ENCODE measurements at regions not wholly inside any gene's neighbourhood (a gene's known extent, or its start where the extent isn't known, plus 50 kb on each side); places are given as distances from the start of the nearest gene placed in this dataset.
A peak's percentile ranks its signal among the peaks of the same experiment; 100 is the strongest.

GRCh38 chr12:86663716-86664115, 407.5 kb upstream of the MGAT4C start:
- TF ChIP-seq CTCF (IDR thresholded peaks at IDR 0.05; ENCODE audit: insufficient read depth, low read length, poor library complexity, severe bottlenecking): no peak
- DNase-seq (ENCODE audit: low read depth): no peak
- H3K27me3 ChIP-seq (ENCODE audit: control insufficient read depth, insufficient read depth, low read length): no peaks in the 10 kb centered on the region
- H3K36me3 ChIP-seq (ENCODE audit: control insufficient read depth, insufficient read depth, low read length): no peaks in the 10 kb centered on the region
- no peak overlapping the region for H3K4me3 ChIP-seq (ENCODE audit: low read depth, low read length)

- H3K27me3 ChIP-seq (ENCODE audit: control insufficient read depth, insufficient read depth, low read length): no peaks in the 10 kb centered on the region
- no peak overlapping the region for H3K4me3 ChIP-seq (ENCODE audit: low read depth, low read length)
- H3K36me3 ChIP-seq (ENCODE audit: control insufficient read depth, insufficient read depth, low read length): no peaks in the 10 kb centered on the region
- no peak for TF ChIP-seq CTCF (IDR thresholded peaks at IDR 0.05; ENCODE audit: insufficient read depth, low read length, poor library complexity, severe bottlenecking)
- DNase-seq (ENCODE audit: low read depth): no peak
These were observed 407.0 kb upstream of the MGAT4C start for GRCh38 chr12:86663173-86663572.

GRCh38 chr12:86662464-86662863, 406.3 kb upstream of the MGAT4C start:
- no peaks in the 10 kb centered on the region for H3K36me3 ChIP-seq (ENCODE audit: control insufficient read depth, insufficient read depth, low read length)
- no peak overlapping the region for H3K4me3 ChIP-seq (ENCODE audit: low read depth, low read length)
- no peaks in the 10 kb centered on the region for H3K27me3 ChIP-seq (ENCODE audit: control insufficient read depth, insufficient read depth, low read length)
- no peak for TF ChIP-seq CTCF (IDR thresholded peaks at IDR 0.05; ENCODE audit: insufficient read depth, low read length, poor library complexity, severe bottlenecking)
- no peak for DNase-seq (ENCODE audit: low read depth)

DNA sequence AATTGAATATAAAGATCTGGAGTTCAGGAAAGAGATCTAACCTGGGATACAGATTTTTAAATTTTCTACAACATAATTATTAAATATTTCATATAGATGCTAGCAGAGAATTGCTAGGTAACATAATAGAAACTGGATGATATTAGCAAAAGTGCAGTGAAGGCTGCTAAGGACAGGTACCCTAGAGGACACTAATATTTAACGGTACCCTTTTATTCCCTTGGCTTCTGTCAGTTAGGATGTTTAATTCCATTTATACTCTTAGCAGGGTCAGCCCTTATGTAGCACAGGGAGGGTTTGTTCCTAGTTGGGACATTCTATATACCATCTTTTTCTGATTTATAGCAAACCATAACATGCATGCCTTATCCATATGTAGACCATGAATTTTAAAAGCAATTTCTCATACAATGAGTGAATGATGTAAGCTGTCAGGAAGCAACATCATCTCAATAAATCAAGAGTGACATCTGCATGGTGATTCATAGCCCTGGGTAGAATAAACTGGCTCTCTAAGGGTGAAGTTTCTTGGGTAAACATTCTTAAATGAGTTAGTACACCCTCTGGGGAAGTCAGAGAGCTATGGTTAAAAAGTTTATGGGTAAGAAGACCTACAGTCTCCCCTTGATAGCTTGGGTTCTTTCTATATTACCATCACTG, 404.4 kb upstream of the MGAT4C start:
- Histone ChIP-seq H3K36me3 (ENCODE audit: control insufficient read depth, insufficient read depth, low read length) (no peaks in the 10 kb centered on the region), H3K27me3 (ENCODE audit: control insufficient read depth, insufficient read depth, low read length) (no peaks in the 10 kb centered on the region), H3K4me3 (ENCODE audit: low read depth, low read length) (no peak overlapping the region)
- DNase-seq (ENCODE audit: low read depth): peak; percentile 42
- TF ChIP-seq CTCF (IDR thresholded peaks at IDR 0.05; ENCODE audit: insufficient read depth, low read length, poor library complexity, severe bottlenecking): no peak

DNA sequence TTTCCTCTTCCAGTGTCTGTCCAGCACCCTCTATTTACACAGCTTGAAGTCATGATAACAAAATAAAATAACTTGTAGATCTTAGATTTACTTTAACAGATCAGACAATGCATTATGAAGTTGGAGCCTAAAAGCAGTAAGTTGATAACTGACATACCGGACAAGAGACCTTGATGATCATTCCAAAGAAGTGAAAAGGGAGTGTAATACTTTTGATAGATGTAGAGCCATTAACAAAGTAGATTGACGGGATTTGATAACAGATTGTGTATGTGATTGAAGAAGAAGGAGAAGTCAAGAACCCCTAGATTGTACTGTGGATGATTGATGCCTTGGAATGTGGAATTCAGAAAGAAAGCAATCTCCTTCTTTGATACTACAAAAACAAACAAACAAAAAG, 403.8 kb upstream of the MGAT4C start:
- DNase-seq (ENCODE audit: low read depth): no peak

More for the DNA sequence above, 403.8 kb upstream of the MGAT4C start:
- H3K4me3 ChIP-seq (ENCODE audit: low read depth, low read length): no peak overlapping the region
- no peak for TF ChIP-seq CTCF (IDR thresholded peaks at IDR 0.05; ENCODE audit: insufficient read depth, low read length, poor library complexity, severe bottlenecking)
- no peaks in the 10 kb centered on the region for H3K36me3 ChIP-seq (ENCODE audit: control insufficient read depth, insufficient read depth, low read length)
- H3K27me3 ChIP-seq (ENCODE audit: control insufficient read depth, insufficient read depth, low read length): no peaks in the 10 kb centered on the region
